AG10803 (cell line): ENCODE measurements at regions not wholly inside any gene's neighbourhood (a gene's known extent, or its start where the extent isn't known, plus 50 kb on each side); places are given as distances from the start of the nearest gene placed in this dataset.

Experiments
- DNase-seq: peaks from one replicate; pipeline ENCODE4 v3.0.0; 2010; ENCODE audit warnings: low read depth
- H3K4me3 ChIP-seq: 2 replicates; pipeline ENCODE4 v1.5.1; 2011; ENCODE audit warnings: mild to moderate bottlenecking, low read length, control low read depth
- CTCF ChIP-seq: conservative IDR thresholded peaks from 2 replicates; pipeline ENCODE4 v1.5.1; 2011; ENCODE audit warnings: mild to moderate bottlenecking, low read length, control low read depth, inconsistent platforms

DNA sequence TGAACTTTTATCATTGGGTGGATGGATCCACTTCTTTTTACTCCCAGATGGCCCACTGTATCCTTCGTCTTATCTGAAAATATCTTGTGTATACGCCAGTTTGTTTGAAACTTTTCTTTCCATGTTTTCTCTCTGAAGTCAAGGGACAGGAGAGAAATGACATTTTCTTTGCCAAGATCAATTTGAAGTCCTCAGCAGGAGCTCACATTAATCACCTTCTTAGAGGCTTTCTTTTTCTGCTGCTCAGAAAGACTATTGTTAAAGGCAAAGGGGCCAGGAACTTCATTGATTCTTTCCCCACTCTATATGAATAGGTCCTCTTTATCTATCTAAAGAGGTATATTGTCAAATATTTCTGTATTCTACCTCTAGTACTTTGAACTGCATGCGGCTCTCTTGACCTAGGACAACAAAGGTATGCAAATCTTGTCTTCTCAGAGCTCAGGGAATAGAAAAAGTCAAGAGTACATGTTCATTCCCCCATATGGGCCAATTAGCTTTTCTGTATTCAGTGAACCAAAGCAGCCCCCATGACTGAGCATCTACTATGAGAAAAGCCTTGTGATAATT is 583.3 kb downstream of the HS3ST4 start:
- no peak overlapping the region for H3K4me3 ChIP-seq
- no peak for DNase-seq
- no peak for TF ChIP-seq CTCF

DNA sequence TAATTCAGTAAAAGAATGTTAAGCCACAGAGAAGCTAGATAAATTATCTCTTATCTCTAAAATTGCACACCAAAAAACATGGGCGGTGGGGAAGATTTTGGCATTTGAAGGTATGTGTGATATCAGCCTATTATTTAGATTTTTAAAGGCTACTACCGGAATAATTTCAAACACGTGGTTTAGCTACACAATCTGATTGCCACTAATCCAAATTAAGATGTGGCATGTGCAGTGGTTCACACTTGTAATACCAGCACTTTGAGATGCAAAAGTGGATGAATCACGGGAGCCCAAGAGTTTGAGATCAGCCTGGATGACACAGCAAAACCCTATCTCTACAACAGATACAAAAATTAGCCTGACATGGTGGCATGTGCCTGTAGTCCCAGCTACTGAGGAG is 584.5 kb downstream of the HS3ST4 start:
- DNase-seq = no peak
- H3K4me3 ChIP-seq = no peak overlapping the region
- TF ChIP-seq CTCF = no peak

- no peak for TF ChIP-seq CTCF
- no peak for DNase-seq
- H3K4me3 ChIP-seq = no peak overlapping the region
Observed at GRCh38 chr16:26281381-26282110, 589.8 kb downstream of the HS3ST4 start.

- H3K4me3 ChIP-seq = no peak overlapping the region
- TF ChIP-seq CTCF = no peak
- no peak for DNase-seq
Observed at GRCh38 chr16:26295625-26296304, 604.0 kb downstream of the HS3ST4 start.

GRCh38 chr16:26301516-26301915 is 609.8 kb downstream of the HS3ST4 start:
- no peak overlapping the region for H3K4me3 ChIP-seq
- DNase-seq = no peak
- TF ChIP-seq CTCF = no peak

- DNase-seq = no peak
- TF ChIP-seq CTCF = no peak
- H3K4me3 ChIP-seq = no peak overlapping the region
Observed at GRCh38 chr16:26316683-26317464, 625.1 kb downstream of the HS3ST4 start.
